ENCODE measurements at regions not wholly inside any gene's neighbourhood (a gene's known extent, or its start where the extent isn't known, plus 50 kb on each side); places are given as distances from the start of the nearest gene placed in this dataset.
"Not testable (repeated sequence)": the region's sequence is repeated elsewhere in the genome, so short reads cannot be mapped to it uniquely, and the experiment has no call there.

- TF ChIP-seq CTCF (IDR thresholded peaks at IDR 0.05; ENCODE audit: control extremely low read depth in 1 of 3, insufficient read depth in 1 of 3, low read depth in 1 of 3, low read length in 3 of 3); RAD21 (IDR thresholded peaks at IDR 0.05 in 1 of 2, conservative IDR thresholded peaks at IDR 0.05 in 1 of 2; ENCODE audit: low read depth in 2 of 2, low read length in 2 of 2); TEAD4 (IDR thresholded peaks at IDR 0.05; ENCODE audit: low read depth, low read length): not testable (repeated sequence)
Measured at GRCh38 chr18:67752211-67752610, 235.7 kb upstream of the DSEL start.
